ENCODE measurements at regions not wholly inside any gene's neighbourhood (a gene's known extent, or its start where the extent isn't known, plus 50 kb on each side); places are given as distances from the start of the nearest gene placed in this dataset.
"Not testable (repeated sequence)": the region's sequence is repeated elsewhere in the genome, so short reads cannot be mapped to it uniquely, and the experiment has no call there.

- intact Hi-C loops (cut with DNase I; ENCODE audit: low total_unique reads) = no loop called here
- H3K36me3 ChIP-seq = no peaks in the 10 kb centered on the region
- H3K27me3 ChIP-seq = no peaks in the 10 kb centered on the region
- no peak overlapping the region for H3K27ac ChIP-seq
- no peak for DNase-seq
- H3K4me1 ChIP-seq = no peaks in the 10 kb centered on the region
- H3K9me3 ChIP-seq = no peaks in the 10 kb centered on the region
- no peak overlapping the region for H3K4me3 ChIP-seq
- TF ChIP-seq, protein P1, sequence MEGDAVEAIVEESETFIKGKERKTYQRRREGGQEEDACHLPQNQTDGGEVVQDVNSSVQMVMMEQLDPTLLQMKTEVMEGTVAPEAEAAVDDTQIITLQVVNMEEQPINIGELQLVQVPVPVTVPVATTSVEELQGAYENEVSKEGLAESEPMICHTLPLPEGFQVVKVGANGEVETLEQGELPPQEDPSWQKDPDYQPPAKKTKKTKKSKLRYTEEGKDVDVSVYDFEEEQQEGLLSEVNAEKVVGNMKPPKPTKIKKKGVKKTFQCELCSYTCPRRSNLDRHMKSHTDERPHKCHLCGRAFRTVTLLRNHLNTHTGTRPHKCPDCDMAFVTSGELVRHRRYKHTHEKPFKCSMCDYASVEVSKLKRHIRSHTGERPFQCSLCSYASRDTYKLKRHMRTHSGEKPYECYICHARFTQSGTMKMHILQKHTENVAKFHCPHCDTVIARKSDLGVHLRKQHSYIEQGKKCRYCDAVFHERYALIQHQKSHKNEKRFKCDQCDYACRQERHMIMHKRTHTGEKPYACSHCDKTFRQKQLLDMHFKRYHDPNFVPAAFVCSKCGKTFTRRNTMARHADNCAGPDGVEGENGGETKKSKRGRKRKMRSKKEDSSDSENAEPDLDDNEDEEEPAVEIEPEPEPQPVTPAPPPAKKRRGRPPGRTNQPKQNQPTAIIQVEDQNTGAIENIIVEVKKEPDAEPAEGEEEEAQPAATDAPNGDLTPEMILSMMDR (IDR thresholded peaks at IDR 0.05) = no peak
These were observed 430.5 kb downstream of the SMARCA1 start for GRCh38 chrX:129092757-129093156.

DNA sequence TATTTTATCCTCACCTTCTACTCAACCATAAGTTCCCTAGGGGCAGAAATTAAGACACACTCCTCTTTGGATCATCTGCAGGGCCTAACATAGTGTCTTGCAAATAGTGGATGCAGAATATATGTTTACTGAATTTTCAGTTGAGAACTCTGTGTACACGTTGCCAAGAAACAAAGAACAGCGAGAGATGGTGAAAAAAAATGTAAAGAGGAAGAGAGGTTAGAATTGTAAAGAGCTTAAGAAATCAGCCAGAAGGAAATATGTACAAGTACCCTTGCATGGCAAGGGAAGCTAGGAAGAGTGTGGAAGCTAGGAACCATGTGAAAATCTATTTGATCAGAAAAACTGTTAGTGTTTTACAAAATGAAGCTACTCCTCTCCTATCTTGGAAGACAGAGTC, 431.0 kb downstream of the SMARCA1 start:
- no peaks in the 10 kb centered on the region for H3K27me3 ChIP-seq
- intact Hi-C loops (cut with DNase I; ENCODE audit: low total_unique reads) = no loop called here
- no peaks in the 10 kb centered on the region for H3K9me3 ChIP-seq
- H3K27ac ChIP-seq = no peak overlapping the region
- no peaks in the 10 kb centered on the region for H3K4me1 ChIP-seq
- no peaks in the 10 kb centered on the region for H3K36me3 ChIP-seq
- DNase-seq = no peak
- H3K4me3 ChIP-seq = no peak overlapping the region
- TF ChIP-seq, protein P1 (IDR thresholded peaks at IDR 0.05) = no peak

DNA sequence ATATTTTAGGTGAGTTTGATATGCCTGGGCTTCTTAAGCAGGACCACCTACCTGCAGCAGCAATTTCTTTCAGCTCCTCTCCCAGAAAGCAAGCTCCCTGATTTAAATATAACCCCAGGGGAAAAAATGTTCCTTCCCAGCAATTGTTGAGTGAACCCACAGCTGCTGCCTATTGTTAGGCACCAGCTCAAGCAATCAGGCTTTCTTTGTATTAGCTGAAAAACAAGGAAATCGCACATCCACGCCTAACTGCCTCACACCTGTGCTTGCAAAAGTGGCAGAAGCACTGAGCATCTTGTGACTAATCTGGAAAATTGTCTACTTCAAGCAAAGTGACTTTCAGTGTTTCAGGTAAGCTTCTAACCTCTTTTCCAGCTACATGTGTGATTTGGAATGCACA, 432.2 kb downstream of the SMARCA1 start:
- Histone ChIP-seq H3K27ac (no peak overlapping the region), H3K4me1 (no peaks in the 10 kb centered on the region), H3K36me3 (no peaks in the 10 kb centered on the region), H3K4me3 (no peak overlapping the region), H3K27me3 (no peaks in the 10 kb centered on the region), H3K9me3 (no peaks in the 10 kb centered on the region)
- DNase-seq = no peak
- intact Hi-C loops (cut with DNase I; ENCODE audit: low total_unique reads) = no loop called here
- TF ChIP-seq, protein P1 (IDR thresholded peaks at IDR 0.05) = no peak

DNA sequence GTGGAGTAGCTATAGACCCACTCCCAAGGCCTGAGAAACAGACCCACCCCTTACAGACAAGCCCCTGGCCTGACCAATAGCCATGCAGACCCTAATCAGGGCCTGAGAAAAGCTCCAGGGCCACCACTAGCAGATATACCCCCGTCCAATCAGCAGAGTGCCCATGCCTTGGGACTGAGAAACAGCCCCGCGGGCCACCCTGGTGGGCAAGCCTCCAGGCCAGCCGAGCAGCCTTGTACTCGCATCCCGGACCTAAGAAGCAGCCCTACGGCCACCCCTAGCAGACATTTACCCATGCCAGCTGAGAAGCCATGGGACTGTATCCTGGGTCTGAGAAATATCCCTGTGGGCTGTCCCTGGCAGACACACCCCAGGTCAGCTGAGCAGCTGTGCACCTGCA, 436.5 kb downstream of the SMARCA1 start:
- Histone ChIP-seq H3K4me1 (no peaks in the 10 kb centered on the region), H3K4me3 (no peak overlapping the region), H3K9me3 (no peaks in the 10 kb centered on the region), H3K36me3 (no peaks in the 10 kb centered on the region), H3K27me3 (no peaks in the 10 kb centered on the region), H3K27ac (no peak overlapping the region)
- TF ChIP-seq, protein P1 (IDR thresholded peaks at IDR 0.05) = no peak
- intact Hi-C loops (cut with DNase I; ENCODE audit: low total_unique reads) = no loop called here
- DNase-seq = no peak

DNA sequence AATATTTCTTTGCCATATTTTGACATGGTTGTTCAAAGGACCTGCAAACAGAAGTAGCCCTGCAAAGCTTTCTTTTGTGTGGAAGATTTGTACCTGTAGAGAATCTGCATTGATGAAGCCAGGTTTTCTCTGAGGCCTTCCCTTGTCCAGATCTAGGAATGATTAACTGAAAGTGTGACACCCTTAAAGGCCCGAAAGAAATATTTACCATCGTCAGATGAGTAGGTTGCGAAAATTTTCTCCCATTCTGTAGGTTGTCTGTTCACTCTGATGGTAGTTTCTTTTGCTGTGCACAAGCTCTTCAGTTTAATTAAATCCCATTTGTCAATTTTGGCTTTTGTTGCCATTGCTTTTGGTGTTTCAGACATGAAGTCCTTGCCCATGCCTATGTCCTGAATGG, 439.0 kb downstream of the SMARCA1 start:
- H3K27me3 ChIP-seq; H3K4me3 ChIP-seq; H3K36me3 ChIP-seq; H3K9me3 ChIP-seq; intact Hi-C loops (cut with DNase I; ENCODE audit: low total_unique reads); DNase-seq; H3K27ac ChIP-seq; H3K4me1 ChIP-seq: not testable (repeated sequence)

DNA sequence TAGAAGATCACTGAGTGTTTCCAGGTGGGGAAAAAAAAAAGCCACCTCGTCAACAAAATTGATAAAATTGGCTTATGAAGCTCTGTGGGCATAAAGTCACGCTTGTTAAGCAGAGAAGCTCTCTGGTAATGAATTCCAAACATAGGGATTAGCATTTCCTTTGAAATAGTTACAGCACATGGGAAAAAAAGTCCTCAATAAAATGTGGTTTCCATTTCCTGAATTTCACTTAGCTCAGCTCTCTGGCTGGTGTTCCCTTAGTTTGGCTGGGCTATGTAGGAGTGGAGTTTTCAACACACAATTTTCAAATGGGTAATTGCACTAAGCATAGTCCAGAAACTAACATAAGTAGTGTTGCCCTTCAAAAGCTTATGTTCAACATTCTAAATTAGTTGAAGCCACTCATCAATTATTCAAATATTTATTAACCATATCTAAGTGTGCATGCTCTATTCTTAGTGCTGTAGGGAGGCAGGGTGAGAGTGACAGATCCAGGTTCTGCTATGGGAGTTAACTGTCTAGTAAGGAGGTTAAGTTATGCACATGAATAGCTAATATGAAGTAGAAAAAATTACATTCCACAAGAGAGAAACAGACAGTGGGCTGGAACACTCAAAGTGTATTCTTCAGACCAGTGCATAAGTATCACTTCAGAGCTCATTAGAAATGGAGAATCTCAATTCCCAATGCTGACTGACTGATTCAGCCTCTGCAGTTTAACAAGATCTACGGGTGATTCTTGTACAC, 445.7 kb downstream of the SMARCA1 start:
- Histone ChIP-seq H3K4me1 (no peaks in the 10 kb centered on the region), H3K36me3 (no peaks in the 10 kb centered on the region), H3K4me3 (no peak overlapping the region), H3K9me3 (no peaks in the 10 kb centered on the region), H3K27me3 (no peaks in the 10 kb centered on the region), H3K27ac (no peak overlapping the region)
- no peak for DNase-seq
- TF ChIP-seq, protein P1 (IDR thresholded peaks at IDR 0.05) = no peak
- intact Hi-C loops (cut with DNase I; ENCODE audit: low total_unique reads) = no loop called here

Data from tibial artery (tissue), 4 donors.